ENCODE measurements at regions not wholly inside any gene's neighbourhood (a gene's known extent, or its start where the extent isn't known, plus 50 kb on each side); places are given as distances from the start of the nearest gene placed in this dataset.

DNA sequence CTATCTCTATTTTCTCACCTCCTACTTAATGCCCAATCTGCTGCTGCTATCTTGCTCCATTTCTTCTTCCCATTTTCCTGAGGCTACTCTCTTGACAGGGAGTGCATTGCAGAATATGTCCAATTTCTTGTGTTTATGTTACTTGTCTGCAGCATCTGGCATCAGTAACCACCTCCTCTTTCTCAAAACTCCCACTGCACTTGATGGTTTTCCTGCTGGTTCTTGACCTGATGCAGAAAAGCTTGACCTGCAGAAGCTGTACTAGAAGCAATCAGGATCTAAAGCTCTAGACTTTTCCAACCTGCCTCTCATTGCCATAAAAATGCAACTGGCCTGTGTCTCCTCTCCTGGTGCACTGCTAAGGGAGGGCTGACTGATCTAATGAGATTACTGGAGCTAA is 287.8 kb downstream of the ZEB1 start:
- Histone ChIP-seq H3K4me1 (ENCODE audit: control insufficient read depth, insufficient read depth, low read length) (peaks cover 7% of the 10 kb centered on the region), H2AK9ac (replicated peaks; ENCODE audit: low read depth, low read length, poor library complexity) (no peak overlapping the region), H2BK20ac (ENCODE audit: low read depth, low read length) (no peak overlapping the region), H3K14ac (replicated peaks; ENCODE audit: low read depth, low read length) (no peak overlapping the region), H3K4me2 (ENCODE audit: low read depth, low read length) (no peak overlapping the region), H2BK5ac (ENCODE audit: low read depth, low read length, poor library complexity, severe bottlenecking) (no peak overlapping the region), H3K27ac (ENCODE audit: insufficient read depth, low read length) (no peak overlapping the region), H2BK120ac (ENCODE audit: low read depth, low read length) (no peak overlapping the region), H3K79me1 (ENCODE audit: low read depth in 1 of 2, low read length in 2 of 2) (no peaks in the 10 kb centered on the region; a peak in 1 of 4 replicates), H3K4ac (ENCODE audit: low read depth, low read length) (no peak overlapping the region), H2AFZ (replicated peaks; ENCODE audit: low read length, poor library complexity) (no peak overlapping the region), H3K9me3 (ENCODE audit: control insufficient read depth, insufficient read depth, low read length) (no peaks in the 10 kb centered on the region), H3K9ac (ENCODE audit: low read depth, low read length) (no peak overlapping the region), H3K4me3 (ENCODE audit: insufficient read depth, low read depth, low read length) (no peak overlapping the region), H3K23ac (ENCODE audit: low read depth, low read length) (no peak overlapping the region), H2AK5ac (ENCODE audit: low read depth, low read length) (no peak overlapping the region), H3K18ac (ENCODE audit: low read depth, low read length) (no peak overlapping the region), H4K5ac (ENCODE audit: low read depth, low read length) (no peak overlapping the region), H2BK15ac (ENCODE audit: low read depth, low read length) (no peak overlapping the region), H3K36me3 (ENCODE audit: control insufficient read depth, insufficient read depth, low read length) (no peaks in the 10 kb centered on the region), H3K56ac (ENCODE audit: extremely low read depth, insufficient read depth, low read length) (no peak overlapping the region), H3K27me3 (ENCODE audit: control insufficient read depth, insufficient read depth, low read length) (no peaks in the 10 kb centered on the region), H4K91ac (ENCODE audit: insufficient read depth, low read depth, low read length) (no peak overlapping the region), H3K9me1 (ENCODE audit: insufficient read depth, low read length) (0 out of 2 replicates have a peak, but pooled peaks cover 2% of the 10 kb centered on the region), H4K8ac (ENCODE audit: low read depth in 2 of 2, low read length in 2 of 2) (no peak overlapping the region), H4K20me1 (ENCODE audit: insufficient read depth, low read length) (0 out of 2 replicates have a peak, but pooled peaks cover 2% of the 10 kb centered on the region)
- dilution Hi-C loops (cut with HindIII; ENCODE audit: low sequenced_read_pairs, unreplicated experiment): no loop called here
- BruUV-seq (replicated peaks): no TSS peak
- no peak for TF ChIP-seq POLR2A (IDR thresholded peaks at IDR 0.05; ENCODE audit: low read depth, low read length)
- TF ChIP-seq MAZ (IDR thresholded peaks at IDR 0.05; ENCODE audit: borderline replicate concordance, low read depth, low read length): no peak
- no peak for TF ChIP-seq NFE2L2 (IDR thresholded peaks at IDR 0.05; ENCODE audit: low read depth, low read length)
- TF ChIP-seq, protein P1, sequence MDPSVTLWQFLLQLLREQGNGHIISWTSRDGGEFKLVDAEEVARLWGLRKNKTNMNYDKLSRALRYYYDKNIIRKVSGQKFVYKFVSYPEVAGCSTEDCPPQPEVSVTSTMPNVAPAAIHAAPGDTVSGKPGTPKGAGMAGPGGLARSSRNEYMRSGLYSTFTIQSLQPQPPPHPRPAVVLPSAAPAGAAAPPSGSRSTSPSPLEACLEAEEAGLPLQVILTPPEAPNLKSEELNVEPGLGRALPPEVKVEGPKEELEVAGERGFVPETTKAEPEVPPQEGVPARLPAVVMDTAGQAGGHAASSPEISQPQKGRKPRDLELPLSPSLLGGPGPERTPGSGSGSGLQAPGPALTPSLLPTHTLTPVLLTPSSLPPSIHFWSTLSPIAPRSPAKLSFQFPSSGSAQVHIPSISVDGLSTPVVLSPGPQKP (IDR thresholded peaks at IDR 0.05; ENCODE audit: borderline replicate concordance, low read depth, low read length): no peak
- no peak for TF ChIP-seq MAFK (IDR thresholded peaks at IDR 0.05; ENCODE audit: low read depth, low read length)
- TF ChIP-seq RAD21 (IDR thresholded peaks at IDR 0.05; ENCODE audit: low read length): no peak
- TF ChIP-seq SMC3 (IDR thresholded peaks at IDR 0.05; ENCODE audit: low read depth, low read length): no peak
- TF ChIP-seq RFX5 (IDR thresholded peaks at IDR 0.05; ENCODE audit: low read depth, low read length): no peak
- TF ChIP-seq, protein P2, sequence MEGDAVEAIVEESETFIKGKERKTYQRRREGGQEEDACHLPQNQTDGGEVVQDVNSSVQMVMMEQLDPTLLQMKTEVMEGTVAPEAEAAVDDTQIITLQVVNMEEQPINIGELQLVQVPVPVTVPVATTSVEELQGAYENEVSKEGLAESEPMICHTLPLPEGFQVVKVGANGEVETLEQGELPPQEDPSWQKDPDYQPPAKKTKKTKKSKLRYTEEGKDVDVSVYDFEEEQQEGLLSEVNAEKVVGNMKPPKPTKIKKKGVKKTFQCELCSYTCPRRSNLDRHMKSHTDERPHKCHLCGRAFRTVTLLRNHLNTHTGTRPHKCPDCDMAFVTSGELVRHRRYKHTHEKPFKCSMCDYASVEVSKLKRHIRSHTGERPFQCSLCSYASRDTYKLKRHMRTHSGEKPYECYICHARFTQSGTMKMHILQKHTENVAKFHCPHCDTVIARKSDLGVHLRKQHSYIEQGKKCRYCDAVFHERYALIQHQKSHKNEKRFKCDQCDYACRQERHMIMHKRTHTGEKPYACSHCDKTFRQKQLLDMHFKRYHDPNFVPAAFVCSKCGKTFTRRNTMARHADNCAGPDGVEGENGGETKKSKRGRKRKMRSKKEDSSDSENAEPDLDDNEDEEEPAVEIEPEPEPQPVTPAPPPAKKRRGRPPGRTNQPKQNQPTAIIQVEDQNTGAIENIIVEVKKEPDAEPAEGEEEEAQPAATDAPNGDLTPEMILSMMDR (conservative IDR thresholded peaks at IDR 0.05; ENCODE audit: low read depth, low read length): no peak
- no peak for TF ChIP-seq CEBPB (IDR thresholded peaks at IDR 0.05; ENCODE audit: low read depth, low read length)
- TF ChIP-seq, protein P3, sequence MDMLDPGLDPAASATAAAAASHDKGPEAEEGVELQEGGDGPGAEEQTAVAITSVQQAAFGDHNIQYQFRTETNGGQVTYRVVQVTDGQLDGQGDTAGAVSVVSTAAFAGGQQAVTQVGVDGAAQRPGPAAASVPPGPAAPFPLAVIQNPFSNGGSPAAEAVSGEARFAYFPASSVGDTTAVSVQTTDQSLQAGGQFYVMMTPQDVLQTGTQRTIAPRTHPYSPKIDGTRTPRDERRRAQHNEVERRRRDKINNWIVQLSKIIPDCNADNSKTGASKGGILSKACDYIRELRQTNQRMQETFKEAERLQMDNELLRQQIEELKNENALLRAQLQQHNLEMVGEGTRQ (IDR thresholded peaks at IDR 0.05; ENCODE audit: low read depth, low read length): no peak
- TF ChIP-seq FOS (IDR thresholded peaks at IDR 0.05; ENCODE audit: low read depth, low read length): no peak
- TF ChIP-seq BHLHE40 (IDR thresholded peaks at IDR 0.05; ENCODE audit: low read depth, low read length): no peak
- TF ChIP-seq RCOR1 (IDR thresholded peaks at IDR 0.05; ENCODE audit: insufficient replicate concordance, low read length): no peak
- no peak for TF ChIP-seq CHD1 (IDR thresholded peaks at IDR 0.05; ENCODE audit: low read depth, low read length)
- no peak for TF ChIP-seq MXI1 (IDR thresholded peaks at IDR 0.05; ENCODE audit: borderline replicate concordance, low read depth, low read length)
- in situ Hi-C loops (cut with MboI; ENCODE audit: low sequenced_read_pairs): no loop called here
- DNase-seq: peak; percentile 35
- POLR2A ChIA-PET (ENCODE audit: unreplicated experiment): no interaction called here
- ATAC-seq (ENCODE audit: low read depth): no peak
- CTCF ChIA-PET: no interaction called here
- intact Hi-C loops (cut with micrococcal nuclease): no loop called here
